ENCODE measurements at regions not wholly inside any gene's neighbourhood (a gene's known extent, or its start where the extent isn't known, plus 50 kb on each side); places are given as distances from the start of the nearest gene placed in this dataset.
"Not testable (repeated sequence)": the region's sequence is repeated elsewhere in the genome, so short reads cannot be mapped to it uniquely, and the experiment has no call there.

DNA sequence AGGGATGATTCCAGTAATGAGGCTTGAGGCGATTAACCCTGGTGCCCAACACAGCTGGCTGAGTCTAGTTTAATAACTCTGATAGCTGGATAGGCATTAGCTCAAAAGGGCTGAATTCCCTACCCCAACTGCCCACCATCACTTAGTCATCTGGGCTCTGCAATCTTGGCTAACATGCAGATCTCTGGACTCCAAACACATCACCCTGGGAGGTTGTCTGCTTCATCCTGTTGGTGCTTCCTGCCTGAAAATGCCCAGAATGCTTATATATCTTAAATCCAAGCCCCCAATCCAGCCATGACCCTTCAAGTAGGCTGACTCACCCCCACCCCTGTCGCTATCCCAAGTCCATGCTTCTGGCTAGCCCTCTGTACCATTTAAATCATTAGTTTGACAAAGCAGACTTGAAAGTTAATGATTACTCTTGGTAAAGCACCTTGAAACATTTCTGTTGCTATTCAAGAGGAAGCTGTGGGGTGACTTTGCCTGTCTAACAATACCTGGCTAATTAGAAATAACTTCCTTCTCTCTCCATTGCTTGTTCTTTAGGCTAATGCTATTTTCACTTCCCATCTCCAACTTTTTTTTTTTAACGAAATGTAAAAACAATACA is 107.0 kb upstream of the RORA start:
- H4K20me1 ChIP-seq (ENCODE audit: insufficient read depth, low read length) = no peaks in the 10 kb centered on the region
- no peak overlapping the region for H3K4me3 ChIP-seq (ENCODE audit: low read length)
- H3K4me1 ChIP-seq (ENCODE audit: low read length) = no peaks in the 10 kb centered on the region
- no peak overlapping the region for H3K9ac ChIP-seq (ENCODE audit: low read length)
- H3K9me3 ChIP-seq (ENCODE audit: insufficient read depth, low read length) = no peaks in the 10 kb centered on the region
- no peak overlapping the region for H3K4me2 ChIP-seq (ENCODE audit: low read length)
- no peaks in the 10 kb centered on the region for H3K36me3 ChIP-seq (replicated peaks; ENCODE audit: low read depth, low read length)
- no peak overlapping the region for H3K27ac ChIP-seq (ENCODE audit: low read length)
- H3K79me2 ChIP-seq (ENCODE audit: low read length) = no peaks in the 10 kb centered on the region
- H2AFZ ChIP-seq (ENCODE audit: low read depth, low read length) = no peak overlapping the region
- TF ChIP-seq, protein P1, sequence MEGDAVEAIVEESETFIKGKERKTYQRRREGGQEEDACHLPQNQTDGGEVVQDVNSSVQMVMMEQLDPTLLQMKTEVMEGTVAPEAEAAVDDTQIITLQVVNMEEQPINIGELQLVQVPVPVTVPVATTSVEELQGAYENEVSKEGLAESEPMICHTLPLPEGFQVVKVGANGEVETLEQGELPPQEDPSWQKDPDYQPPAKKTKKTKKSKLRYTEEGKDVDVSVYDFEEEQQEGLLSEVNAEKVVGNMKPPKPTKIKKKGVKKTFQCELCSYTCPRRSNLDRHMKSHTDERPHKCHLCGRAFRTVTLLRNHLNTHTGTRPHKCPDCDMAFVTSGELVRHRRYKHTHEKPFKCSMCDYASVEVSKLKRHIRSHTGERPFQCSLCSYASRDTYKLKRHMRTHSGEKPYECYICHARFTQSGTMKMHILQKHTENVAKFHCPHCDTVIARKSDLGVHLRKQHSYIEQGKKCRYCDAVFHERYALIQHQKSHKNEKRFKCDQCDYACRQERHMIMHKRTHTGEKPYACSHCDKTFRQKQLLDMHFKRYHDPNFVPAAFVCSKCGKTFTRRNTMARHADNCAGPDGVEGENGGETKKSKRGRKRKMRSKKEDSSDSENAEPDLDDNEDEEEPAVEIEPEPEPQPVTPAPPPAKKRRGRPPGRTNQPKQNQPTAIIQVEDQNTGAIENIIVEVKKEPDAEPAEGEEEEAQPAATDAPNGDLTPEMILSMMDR (IDR thresholded peaks at IDR 0.05; ENCODE audit: low read depth, low read length) = no peak
- no peak for TF ChIP-seq EZH2phosphoT487 (IDR thresholded peaks at IDR 0.05; ENCODE audit: low read depth)
- peaks cover 11% of the 10 kb centered on the region for H3K27me3 ChIP-seq (ENCODE audit: low read depth, low read length)

DNA sequence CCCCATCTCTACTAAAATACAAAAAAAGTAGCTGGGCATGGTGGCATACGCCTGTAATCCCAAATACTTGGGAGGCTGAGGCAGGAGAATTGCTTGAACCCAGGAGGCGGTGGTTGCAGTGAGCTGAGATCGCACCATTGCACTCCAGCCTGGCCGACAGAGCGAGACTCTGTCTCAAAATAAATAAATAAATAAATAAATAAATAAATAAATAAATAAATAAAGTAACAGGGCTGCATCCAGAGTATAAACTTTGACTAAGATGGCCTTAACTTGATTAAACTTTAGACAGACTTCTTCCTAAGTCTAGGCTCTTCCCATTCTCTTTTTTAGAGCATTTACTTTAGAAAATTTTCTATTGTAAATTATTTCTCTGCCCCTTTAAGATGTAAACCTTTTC is 105.6 kb upstream of the RORA start:
- not testable (repeated sequence) for H3K4me1 ChIP-seq (ENCODE audit: low read length); H3K9me3 ChIP-seq (ENCODE audit: insufficient read depth, low read length); H3K4me3 ChIP-seq (ENCODE audit: low read length); H3K79me2 ChIP-seq (ENCODE audit: low read length); H4K20me1 ChIP-seq (ENCODE audit: insufficient read depth, low read length); H3K36me3 ChIP-seq (replicated peaks; ENCODE audit: low read depth, low read length); H3K9ac ChIP-seq (ENCODE audit: low read length); H3K4me2 ChIP-seq (ENCODE audit: low read length); H2AFZ ChIP-seq (ENCODE audit: low read depth, low read length); H3K27ac ChIP-seq (ENCODE audit: low read length)
- H3K27me3 ChIP-seq (ENCODE audit: low read depth, low read length) = peaks cover 11% of the 10 kb centered on the region

DNA sequence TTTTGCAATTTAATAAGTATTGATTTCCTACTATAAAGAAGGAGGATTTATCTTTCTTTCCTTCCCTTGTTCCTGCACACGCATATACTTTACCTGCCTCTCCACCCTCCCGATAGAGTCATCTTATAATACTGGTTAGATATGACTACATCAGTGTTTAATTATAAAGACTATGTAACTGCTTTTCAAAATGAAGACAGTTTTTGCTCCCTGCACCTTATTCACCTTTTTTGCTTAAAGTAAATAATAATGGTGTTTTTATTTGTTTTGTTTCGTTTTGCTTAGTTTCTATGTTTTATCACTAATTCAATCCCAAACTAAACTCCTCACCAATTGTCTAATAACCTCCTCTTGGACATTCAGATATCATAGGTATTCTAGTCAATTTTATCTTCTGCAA is 101.9 kb upstream of the RORA start:
- no peaks in the 10 kb centered on the region for H3K36me3 ChIP-seq (replicated peaks; ENCODE audit: low read depth, low read length)
- H3K27ac ChIP-seq (ENCODE audit: low read length) = no peak overlapping the region
- H3K9me3 ChIP-seq (ENCODE audit: insufficient read depth, low read length) = no peaks in the 10 kb centered on the region
- no peak overlapping the region for H2AFZ ChIP-seq (ENCODE audit: low read depth, low read length)
- TF ChIP-seq, protein P1 (IDR thresholded peaks at IDR 0.05; ENCODE audit: low read depth, low read length) = no peak
- H3K4me1 ChIP-seq (ENCODE audit: low read length) = peaks cover 9% of the 10 kb centered on the region
- H4K20me1 ChIP-seq (ENCODE audit: insufficient read depth, low read length) = no peaks in the 10 kb centered on the region
- no peaks in the 10 kb centered on the region for H3K79me2 ChIP-seq (ENCODE audit: low read length)
- no peak overlapping the region for H3K4me3 ChIP-seq (ENCODE audit: low read length)
- H3K9ac ChIP-seq (ENCODE audit: low read length) = no peak overlapping the region
- H3K27me3 ChIP-seq (ENCODE audit: low read depth, low read length) = peaks cover 8% of the 10 kb centered on the region
- no peak overlapping the region for H3K4me2 ChIP-seq (ENCODE audit: low read length)

DNA sequence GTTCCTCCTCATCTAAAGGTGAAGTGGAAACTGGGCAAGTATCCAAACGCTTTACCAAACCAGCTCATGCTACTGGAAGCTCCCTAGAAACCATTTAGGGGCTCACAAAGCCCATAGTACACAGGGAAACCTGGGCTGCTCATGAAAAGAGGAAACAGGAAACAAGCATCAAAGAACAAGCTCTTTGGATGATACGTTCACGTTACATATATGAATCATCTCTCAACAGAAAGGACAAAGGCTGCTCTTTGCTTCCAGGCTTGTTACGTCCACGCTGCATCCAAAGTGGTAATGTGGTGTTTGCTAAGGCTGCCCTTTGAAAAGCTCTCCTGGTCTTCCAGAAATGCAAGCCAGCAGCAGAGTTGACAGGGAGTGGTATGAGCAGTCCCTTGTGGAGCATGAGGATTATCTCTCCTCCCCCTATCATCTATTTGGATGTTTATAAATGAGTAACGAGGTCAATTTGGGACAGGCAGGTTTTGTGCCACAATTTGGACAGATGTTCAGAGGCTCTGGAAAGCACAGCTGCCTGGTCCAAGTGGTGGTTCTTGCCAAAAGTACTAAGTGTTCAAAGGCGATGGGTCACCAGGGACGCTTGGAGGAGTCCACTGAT is 98.0 kb upstream of the RORA start:
- Histone ChIP-seq H3K9me3 (ENCODE audit: insufficient read depth, low read length) (no peaks in the 10 kb centered on the region), H3K4me3 (ENCODE audit: low read length) (no peak overlapping the region), H3K79me2 (ENCODE audit: low read length) (no peaks in the 10 kb centered on the region), H3K4me1 (ENCODE audit: low read length) (peaks cover 9% of the 10 kb centered on the region), H4K20me1 (ENCODE audit: insufficient read depth, low read length) (no peaks in the 10 kb centered on the region), H3K36me3 (replicated peaks; ENCODE audit: low read depth, low read length) (no peaks in the 10 kb centered on the region), H3K27me3 (ENCODE audit: low read depth, low read length) (no peaks in the 10 kb centered on the region; the same call in none of the 2 replicates), H3K4me2 (ENCODE audit: low read length) (peak overlapping the region; percentile 50), H3K9ac (ENCODE audit: low read length) (no peak overlapping the region), H2AFZ (ENCODE audit: low read depth, low read length) (no peak overlapping the region), H3K27ac (ENCODE audit: low read length) (no peak overlapping the region)
- TF ChIP-seq, protein P1 (IDR thresholded peaks at IDR 0.05; ENCODE audit: low read depth, low read length) = no peak
- TF ChIP-seq EZH2phosphoT487 (IDR thresholded peaks at IDR 0.05; ENCODE audit: low read depth) = no peak

All from OCI-LY3 (cell line).